KOPT-K1 (cell line): ENCODE measurements at regions not wholly inside any gene's neighbourhood (a gene's known extent, or its start where the extent isn't known, plus 50 kb on each side); places are given as distances from the start of the nearest gene placed in this dataset.

Source experiments
- H3K27ac ChIP-seq: fragments of 200-600 bp; sonication (generic); 2 replicates; pipeline ENCODE4 v1.5.1; 2016; ENCODE audit warnings: antibody characterized with exemption, mild to moderate bottlenecking, low read depth, low read length; ENCODE audit not compliant: poor library complexity, severe bottlenecking
- H3K36me3 ChIP-seq: fragments of 200-600 bp; sonication (generic); 2 replicates; pipeline ENCODE4 v1.5.1; 2017; ENCODE audit warnings: antibody characterized with exemption, mild to moderate bottlenecking, low read length, moderate library complexity; ENCODE audit not compliant: insufficient read depth
- H3K9me3 ChIP-seq: fragments of 200-600 bp; sonication (generic); 2 replicates; pipeline ENCODE4 v1.5.1; 2017; ENCODE audit warnings: antibody characterized with exemption, low read length, mild to moderate bottlenecking; ENCODE audit not compliant: insufficient read depth, poor library complexity, severe bottlenecking

- H3K27ac ChIP-seq: no peak overlapping the region
- no peaks in the 10 kb centered on the region for H3K36me3 ChIP-seq
- H3K9me3 ChIP-seq: no peaks in the 10 kb centered on the region
Measured at GRCh38 chr1:192100686-192101468, 57.4 kb upstream of the RGS18 start.

GRCh38 chr1:192104128-192104527 is 54.1 kb upstream of the RGS18 start:
- H3K36me3 ChIP-seq: no peaks in the 10 kb centered on the region
- no peak overlapping the region for H3K27ac ChIP-seq
- no peaks in the 10 kb centered on the region for H3K9me3 ChIP-seq

DNA sequence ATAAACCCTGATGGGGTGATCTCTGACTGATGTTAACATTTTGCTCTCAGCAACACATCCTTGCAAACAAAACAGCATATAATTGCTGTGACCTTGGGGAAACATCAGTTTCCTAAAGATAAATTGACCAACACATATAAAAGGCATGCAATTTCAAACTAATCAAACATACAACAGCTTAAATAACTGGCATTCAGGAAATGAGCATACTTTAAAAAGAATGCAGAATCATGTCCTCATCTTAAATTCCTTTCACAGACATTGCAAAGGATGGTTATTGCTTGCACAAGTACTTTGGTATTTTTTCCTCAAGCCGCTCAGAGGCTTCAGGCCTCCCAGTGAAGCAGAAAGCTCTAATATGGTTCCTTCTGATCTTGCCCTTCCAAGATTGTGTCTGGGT is 53.4 kb upstream of the RGS18 start:
- H3K27ac ChIP-seq: no peak overlapping the region

DNA sequence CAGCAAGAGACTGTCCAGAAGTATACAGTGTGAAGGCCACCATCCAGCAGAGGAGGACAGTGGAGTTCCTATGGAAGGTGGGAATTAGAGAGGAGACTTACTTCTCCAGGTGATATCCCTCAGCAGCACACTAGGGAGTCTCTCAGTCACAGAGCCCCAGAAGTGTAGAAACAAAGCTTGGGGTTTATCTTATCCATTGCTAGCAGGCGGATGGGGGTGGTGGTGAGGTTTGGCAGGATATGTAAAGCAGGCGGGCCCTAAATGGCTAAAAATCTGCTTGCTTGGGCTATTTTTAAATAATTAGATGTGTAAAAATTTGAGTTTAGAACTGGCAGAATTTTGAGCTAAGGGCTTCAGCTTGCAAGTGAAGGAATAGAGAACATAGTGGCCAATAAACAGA is 50.1 kb upstream of the RGS18 start:
- Histone ChIP-seq H3K9me3 (no peaks in the 10 kb centered on the region), H3K36me3 (no peaks in the 10 kb centered on the region), H3K27ac (no peak overlapping the region)

More for the DNA sequence above, 53.4 kb upstream of the RGS18 start:
- no peaks in the 10 kb centered on the region for H3K9me3 ChIP-seq
- no peaks in the 10 kb centered on the region for H3K36me3 ChIP-seq
